HS-5 (cell line): ENCODE measurements at regions not wholly inside any gene's neighbourhood (a gene's known extent, or its start where the extent isn't known, plus 50 kb on each side); places are given as distances from the start of the nearest gene placed in this dataset.

ENCODE experiments used
- DNase-seq: peaks from one replicate; pipeline ENCODE4 v3.0.0-alpha.2; 2012; ENCODE audit warnings: low read depth

GRCh38 chr22:22038178-22038880 is 55.7 kb upstream of the TOP3B start:
- no peak for DNase-seq

GRCh38 chr22:22037740-22038139 is 55.2 kb upstream of the TOP3B start:
- DNase-seq: no peak

- DNase-seq: no peak
Observed at GRCh38 chr22:22037229-22037628, 54.6 kb upstream of the TOP3B start.

- no peak for DNase-seq
Observed at GRCh38 chr22:22036588-22036987, 54.0 kb upstream of the TOP3B start.

GRCh38 chr22:22035771-22036314 is 53.3 kb upstream of the TOP3B start:
- DNase-seq: no peak

- no peak for DNase-seq
Observed at GRCh38 chr22:22035203-22035602, 52.6 kb upstream of the TOP3B start.

GRCh38 chr22:22034469-22035132 is 52.0 kb upstream of the TOP3B start:
- no peak for DNase-seq

GRCh38 chr22:22033803-22034468 is 51.3 kb upstream of the TOP3B start:
- DNase-seq: no peak

- no peak for DNase-seq
Observed at GRCh38 chr22:22032906-22033802, 50.6 kb upstream of the TOP3B start.

GRCh38 chr22:22032099-22032905 is 49.7 kb upstream of the TOP3B start:
- DNase-seq: no peak
